H9 (cell line): ENCODE measurements at regions not wholly inside any gene's neighbourhood (a gene's known extent, or its start where the extent isn't known, plus 50 kb on each side); places are given as distances from the start of the nearest gene placed in this dataset.

Experiments used
- DNase-seq: peaks from one replicate; pipeline ENCODE4 v3.0.0-alpha.2; 2017
- H2AFZ ChIP-seq: one replicate; pipeline ENCODE4 v1.6.1; 2013; ENCODE audit warnings: mild to moderate bottlenecking, low read length, control low read depth, moderate library complexity
- H2AK5ac ChIP-seq: 2 replicates; pipeline ENCODE4 v1.6.1; 2013; ENCODE audit warnings: low read length, control low read depth, mixed read lengths; ENCODE audit not compliant: insufficient read length
- H2BK120ac ChIP-seq: one replicate; pipeline ENCODE4 v1.6.1; 2013; ENCODE audit warnings: low read depth, mild to moderate bottlenecking, low read length, control low read depth, inconsistent platforms; ENCODE audit not compliant: poor library complexity, severe bottlenecking
- H2BK12ac ChIP-seq: 2 replicates; pipeline ENCODE4 v1.6.1; 2013; ENCODE audit warnings: low read length, control low read depth, mixed read lengths, low read depth; ENCODE audit not compliant: insufficient read length
- H2BK15ac ChIP-seq: 2 replicates; pipeline ENCODE4 v1.6.1; 2013; ENCODE audit warnings: low read depth, low read length, control low read depth
- H2BK20ac ChIP-seq: one replicate; pipeline ENCODE4 v1.6.1; 2013; ENCODE audit warnings: low read depth, mild to moderate bottlenecking, low read length, control low read depth, inconsistent platforms; ENCODE audit not compliant: poor library complexity, severe bottlenecking
- H2BK5ac ChIP-seq: 2 replicates; pipeline ENCODE4 v1.6.1; 2013; ENCODE audit warnings: low read length, control low read depth, mixed read lengths; ENCODE audit not compliant: insufficient read length
- H3K14ac ChIP-seq: 2 replicates; pipeline ENCODE4 v1.6.1; 2013; ENCODE audit warnings: low read length, control low read depth; ENCODE audit not compliant: insufficient read depth
- H3K18ac ChIP-seq: 2 replicates; pipeline ENCODE4 v1.6.1; 2013; ENCODE audit warnings: low read depth, mild to moderate bottlenecking, mixed read lengths, low read length, control low read depth; ENCODE audit not compliant: insufficient read length
- H3K23ac ChIP-seq: 2 replicates; pipeline ENCODE4 v1.6.1; 2013; ENCODE audit warnings: low read length, control low read depth, mixed read lengths, low read depth; ENCODE audit not compliant: insufficient read length
- H3K23me2 ChIP-seq: 2 replicates; pipeline ENCODE4 v1.6.1; 2013; ENCODE audit warnings: low read depth, mild to moderate bottlenecking, mixed read lengths, low read length, control low read depth; ENCODE audit not compliant: insufficient read length, poor library complexity, severe bottlenecking
- H3K27ac ChIP-seq: 2 replicates; pipeline ENCODE4 v1.5.1; 2013; ENCODE audit warnings: low read length, control low read depth, mixed read lengths, low read depth; ENCODE audit not compliant: insufficient read length
- H3K27me3 ChIP-seq: 2 replicates; pipeline ENCODE4 v1.6.1; 2013; ENCODE audit warnings: low read length, control low read depth, inconsistent platforms; ENCODE audit not compliant: insufficient read depth
- H3K4ac ChIP-seq: 2 replicates; pipeline ENCODE4 v1.6.1; 2013; ENCODE audit warnings: low read depth, mild to moderate bottlenecking, control low read depth, inconsistent platforms, low read length, moderate library complexity
- H3K4me1 ChIP-seq: 2 replicates; pipeline ENCODE4 v1.6.1; 2013; ENCODE audit warnings: low read length, control low read depth, inconsistent platforms; ENCODE audit not compliant: insufficient read depth
- H3K4me2 ChIP-seq: 2 replicates; pipeline ENCODE4 v1.6.1; 2013; ENCODE audit warnings: low read length, control low read depth, mixed read lengths; ENCODE audit not compliant: insufficient read length, insufficient read depth
- H3K56ac ChIP-seq: 2 replicates; pipeline ENCODE4 v1.6.1; 2013; ENCODE audit warnings: low read depth, mild to moderate bottlenecking, mixed read lengths, low read length, control low read depth; ENCODE audit not compliant: insufficient read length
- H3K79me1 ChIP-seq: 2 replicates; pipeline ENCODE4 v1.6.1; 2013; ENCODE audit warnings: low read depth, mild to moderate bottlenecking, moderate library complexity, low read length, control low read depth, inconsistent platforms; ENCODE audit not compliant: insufficient read depth, poor library complexity, severe bottlenecking
- H3K79me2 ChIP-seq: 2 replicates; pipeline ENCODE4 v1.6.1; 2013; ENCODE audit warnings: low read length, control low read depth, inconsistent platforms; ENCODE audit not compliant: insufficient read depth
- H3K9ac ChIP-seq: 2 replicates; pipeline ENCODE4 v1.6.1; 2013; ENCODE audit warnings: low read length, control low read depth, mixed read lengths; ENCODE audit not compliant: insufficient read length; ENCODE audit errors: extremely low read depth
- H3K9me3 ChIP-seq: one replicate; pipeline ENCODE4 v1.6.1; 2013; ENCODE audit warnings: low read depth, low read length, inconsistent platforms; ENCODE audit not compliant: control insufficient read depth
- H3T11ph ChIP-seq: one replicate; pipeline ENCODE4 v1.6.1; 2013; ENCODE audit warnings: mild to moderate bottlenecking, low read length, control low read depth, inconsistent platforms
- H4K20me1 ChIP-seq: one replicate; pipeline ENCODE4 v1.6.1; 2013; ENCODE audit not compliant: control insufficient read depth, insufficient read length, insufficient read depth
- H4K5ac ChIP-seq: 2 replicates; pipeline ENCODE4 v1.6.1; 2013; ENCODE audit warnings: low read depth, mild to moderate bottlenecking, mixed read lengths, low read length, control low read depth; ENCODE audit not compliant: insufficient read length
- H4K8ac ChIP-seq: replicated peaks from 2 replicates; pipeline ENCODE4 v1.6.1; 2013; ENCODE audit warnings: low read length, control low read depth, mixed read lengths, low read depth; ENCODE audit not compliant: insufficient read length
- H4K91ac ChIP-seq: 2 replicates; pipeline ENCODE4 v1.6.1; 2013; ENCODE audit warnings: low read depth, mild to moderate bottlenecking, moderate library complexity, mixed read lengths, low read length, control low read depth; ENCODE audit not compliant: insufficient read length
- H3K27ac Mint-ChIP-seq, 3 experiments: 2 replicates in 2 of 3; 3 replicates in 1 of 3; pipeline ENCODE4 v1.8.0; 2020 to 2021; ENCODE audit warnings: mixed read lengths in 3 of 3, mild to moderate bottlenecking in 1 of 3, moderate library complexity in 1 of 3
- H3K27me3 Mint-ChIP-seq: 2 replicates; pipeline ENCODE4 v1.8.0; 2021; ENCODE audit warnings: low read depth, mild to moderate bottlenecking, moderate library complexity, mixed read lengths
- H3K36me3 Mint-ChIP-seq, 3 experiments: 2 replicates in 2 of 3; 3 replicates in 1 of 3; pipeline ENCODE4 v1.8.0; 2020 to 2021; ENCODE audit warnings: low read depth in 3 of 3, mixed read lengths in 3 of 3; ENCODE audit not compliant: insufficient read depth in 1 of 3
- H3K4me1 Mint-ChIP-seq, 2 experiments: 2 replicates each; pipeline ENCODE4 v1.8.0; 2020; ENCODE audit warnings: mixed read lengths in 2 of 2
- H3K4me3 Mint-ChIP-seq, 2 experiments: 2 replicates in 1 of 2; 3 replicates in 1 of 2; pipeline ENCODE4 v1.8.0; 2020 to 2021; ENCODE audit warnings: mild to moderate bottlenecking in 2 of 2, mixed read lengths in 2 of 2, moderate library complexity in 1 of 2
- H3K9me3 Mint-ChIP-seq, 2 experiments: 2 replicates in 1 of 2; 3 replicates in 1 of 2; pipeline ENCODE4 v1.8.0; 2020; ENCODE audit warnings: mild to moderate bottlenecking in 2 of 2, mixed read lengths in 2 of 2, moderate library complexity in 1 of 2
- CTCF ChIP-seq: fragments of 200-600 bp; sonication (generic); conservative IDR thresholded peaks from 3 replicates; pipeline ENCODE4 v1.8.0; 2021; ENCODE audit warnings: antibody characterized with exemption, mild to moderate bottlenecking
- WGBS: extraction: QIAGEN DNeasy Blood & Tissue Kit; methylation state at CpG from one replicate; pipeline ENCODE4 v1.1.7; 2013; ENCODE audit warnings: missing lambda C conversion rate, low lambda C conversion rate, mixed read lengths; ENCODE audit not compliant: insufficient read length; ENCODE audit errors: extremely low coverage; 5-methylcytosine and 5-hydroxymethylcytosine counted together

DNA sequence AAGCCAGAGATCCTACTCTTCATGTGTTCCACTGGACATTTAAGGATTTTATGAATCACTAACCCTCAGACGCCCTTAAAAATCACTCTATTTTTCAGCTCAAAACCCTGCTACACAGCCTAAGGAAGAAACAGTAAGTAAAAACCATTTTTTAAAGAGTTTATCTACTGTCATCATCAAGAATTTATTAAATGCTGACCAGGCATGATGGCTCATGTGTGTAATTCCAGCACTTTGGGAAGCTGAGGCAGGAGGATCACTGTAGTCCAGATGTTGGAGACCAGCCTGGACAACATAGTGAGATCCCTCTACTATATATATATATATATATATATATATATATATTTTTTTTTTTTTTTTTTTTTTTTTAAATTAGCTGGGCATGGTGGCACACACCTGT, 124.2 kb upstream of the ID4 start:
- Histone ChIP-seq H3K4me1 (no peaks in the 10 kb centered on the region; the same call in 1 of the 2 replicates), H4K5ac (no peak overlapping the region), H3K79me1 (no peaks in the 10 kb centered on the region), H3K56ac (no peak overlapping the region), H2BK15ac (no peak overlapping the region), H2BK5ac (no peak overlapping the region), H2AFZ (no peak overlapping the region), H4K91ac (no peak overlapping the region), H2BK12ac (no peak overlapping the region), H2BK20ac (no peak overlapping the region), H3K79me2 (no peaks in the 10 kb centered on the region), H2BK120ac (no peak overlapping the region), H3K4me2 (no peak overlapping the region), H3K18ac (no peak overlapping the region), H3K23ac (no peak overlapping the region), H2AK5ac (no peak overlapping the region), H3K4ac (no peak overlapping the region), H3K27me3 (no peaks in the 10 kb centered on the region), H3K9ac (no peak overlapping the region), H3K14ac (no peak overlapping the region), H3K9me3 (no peaks in the 10 kb centered on the region), H3K27ac (no peak overlapping the region), H3K23me2 (no peaks in the 10 kb centered on the region), H3T11ph (no peak overlapping the region), H4K8ac (no peak overlapping the region), H4K20me1 (no peaks in the 10 kb centered on the region)
- no CpG with 5 or more reads among the region's 1 CpG for WGBS
- peaks cover 31 to 37% of the 10 kb centered on the region in 2 experiments for H3K4me1 Mint-ChIP-seq
- no peaks in the 10 kb centered on the region for H3K27me3 Mint-ChIP-seq
- no peak for DNase-seq
- no peak for TF ChIP-seq CTCF
- peaks cover 0 to 14% (median 1%) of the 10 kb centered on the region in 3 experiments; a peak in 4 of 7 replicates for H3K36me3 Mint-ChIP-seq
- peak overlapping the region in 1 of 3 experiments; percentile 11; a peak in 2 of 7 replicates for H3K27ac Mint-ChIP-seq
- H3K4me3 Mint-ChIP-seq = no peak overlapping the region
- H3K9me3 Mint-ChIP-seq = peaks cover 5 to 6% of the 10 kb centered on the region in 2 experiments; a peak in 4 of 5 replicates
